HG02610 (cell line): ENCODE measurements at regions not wholly inside any gene's neighbourhood (a gene's known extent, or its start where the extent isn't known, plus 50 kb on each side); places are given as distances from the start of the nearest gene placed in this dataset.

ENCODE experiments used
- ATAC-seq: cut with Tn5 transposase; IDR thresholded peaks from one replicate; pipeline ENCODE4 v1.9.1; 2021; ENCODE audit warnings: mild to moderate bottlenecking, moderate library complexity; ENCODE audit not compliant: unreplicated experiment

GRCh38 chr16:59320657-59321056 is 586.5 kb upstream of the GOT2 start:
- no peak for ATAC-seq

DNA sequence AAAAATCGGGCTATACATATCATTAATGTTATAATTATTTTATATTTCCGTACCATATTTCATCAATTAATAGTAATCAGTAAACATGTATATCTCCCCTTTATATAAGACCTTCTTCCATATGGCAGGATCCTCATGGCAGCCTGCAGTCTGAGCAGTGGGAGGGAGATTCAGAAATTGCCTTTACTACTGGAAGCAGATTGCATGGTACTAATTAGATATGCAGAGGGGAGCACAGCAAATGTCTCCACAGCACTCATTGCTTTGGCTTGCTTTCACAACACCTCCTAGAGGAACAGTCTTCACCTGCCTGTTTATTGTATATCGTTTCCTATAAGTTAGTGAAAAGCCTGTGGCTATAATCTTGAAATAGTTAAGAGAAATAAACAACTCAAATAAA is 585.8 kb upstream of the GOT2 start:
- ATAC-seq, result no peak

DNA sequence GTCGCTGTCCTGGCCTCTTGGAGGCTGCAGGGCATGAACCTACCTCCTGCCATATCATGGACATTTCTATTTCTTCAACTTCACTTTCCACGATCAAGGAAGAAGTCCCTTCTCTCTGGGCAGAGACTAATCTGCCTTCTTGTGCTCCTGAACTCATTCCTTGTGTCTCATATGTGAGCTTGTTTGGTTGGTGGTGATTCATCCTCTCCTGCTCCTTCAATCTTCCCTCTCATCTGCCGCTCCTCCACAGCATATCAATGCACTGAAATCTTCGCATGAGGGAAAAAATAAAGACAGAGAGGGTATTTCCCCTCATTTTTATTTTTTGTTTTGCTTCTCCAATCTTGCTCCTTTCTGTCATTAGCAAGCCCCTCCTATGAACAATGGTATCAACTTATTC is 571.7 kb upstream of the GOT2 start:
- no peak for ATAC-seq

- ATAC-seq, result no peak
Observed at GRCh38 chr16:59296888-59297287, 562.8 kb upstream of the GOT2 start.

DNA sequence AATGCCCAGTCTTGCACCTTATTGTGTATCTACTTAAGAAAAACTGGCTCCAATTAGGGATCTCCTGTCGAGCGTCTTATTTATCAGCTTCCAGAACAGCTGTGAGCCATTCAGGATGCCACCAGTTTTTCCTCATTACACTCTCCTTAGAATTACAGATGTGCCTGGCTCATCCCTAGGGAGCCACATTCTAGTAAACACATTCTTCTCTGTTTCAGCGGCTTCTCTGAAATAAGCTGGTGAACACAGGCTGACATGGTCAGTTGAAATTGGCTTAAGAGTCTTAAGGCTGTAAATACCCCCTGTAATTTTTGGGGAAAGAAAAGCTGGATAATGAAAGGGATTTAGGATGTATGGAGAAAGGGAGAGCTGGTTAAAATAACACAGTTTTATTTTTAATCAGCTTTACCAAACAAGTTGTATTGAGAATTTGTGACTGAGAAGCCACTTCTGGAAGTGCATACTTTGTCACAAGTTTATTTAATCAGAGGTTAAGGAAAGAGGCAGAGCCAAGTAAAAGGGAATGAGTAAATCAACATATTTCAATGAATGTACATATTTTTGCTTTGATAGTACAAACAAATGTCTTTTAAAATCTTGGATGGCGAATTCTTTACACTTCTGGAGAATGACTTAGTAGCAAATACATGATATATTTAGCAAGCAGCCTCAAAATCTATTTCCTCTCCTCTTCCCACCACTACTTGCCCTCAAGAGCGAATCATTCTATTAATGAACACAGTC is 562.0 kb upstream of the GOT2 start:
- ATAC-seq, result no peak

DNA sequence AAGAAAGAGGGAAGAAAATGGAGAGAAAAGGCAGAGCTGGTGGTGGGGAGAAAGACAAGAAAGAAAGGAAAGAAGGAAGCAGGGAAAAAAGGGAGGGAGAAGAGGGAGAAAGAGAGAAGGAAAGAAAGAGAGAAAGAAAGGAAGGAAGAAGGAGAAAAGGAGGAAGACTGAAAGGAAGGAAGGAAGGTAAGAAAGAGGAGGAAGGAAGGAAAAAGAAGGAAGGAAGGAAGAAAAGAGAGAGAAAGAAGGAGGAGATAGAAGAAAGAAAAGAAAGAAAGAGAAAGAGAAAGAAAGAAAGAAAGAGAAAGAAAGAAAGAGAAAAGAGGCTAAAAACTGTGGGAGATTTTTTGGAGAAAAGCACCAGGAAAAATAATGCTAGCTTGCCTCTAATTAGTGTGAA is 561.4 kb upstream of the GOT2 start:
- ATAC-seq, result no peak

GRCh38 chr16:59290718-59291117 is 556.6 kb upstream of the GOT2 start:
- ATAC-seq, result no peak

GRCh38 chr16:59289151-59289550 is 555.0 kb upstream of the GOT2 start:
- ATAC-seq, result no peak

- no peak for ATAC-seq
Observed at GRCh38 chr16:59274141-59274540, 540.0 kb upstream of the GOT2 start.

GRCh38 chr16:59263955-59264354 is 529.8 kb upstream of the GOT2 start:
- ATAC-seq, result no peak

GRCh38 chr16:59260892-59261291 is 526.8 kb upstream of the GOT2 start:
- ATAC-seq, result no peak

GRCh38 chr16:59259950-59260319 is 525.8 kb upstream of the GOT2 start:
- no peak for ATAC-seq

- ATAC-seq, result peak; percentile 47
Observed at GRCh38 chr16:59259074-59259949, 525.2 kb upstream of the GOT2 start.

DNA sequence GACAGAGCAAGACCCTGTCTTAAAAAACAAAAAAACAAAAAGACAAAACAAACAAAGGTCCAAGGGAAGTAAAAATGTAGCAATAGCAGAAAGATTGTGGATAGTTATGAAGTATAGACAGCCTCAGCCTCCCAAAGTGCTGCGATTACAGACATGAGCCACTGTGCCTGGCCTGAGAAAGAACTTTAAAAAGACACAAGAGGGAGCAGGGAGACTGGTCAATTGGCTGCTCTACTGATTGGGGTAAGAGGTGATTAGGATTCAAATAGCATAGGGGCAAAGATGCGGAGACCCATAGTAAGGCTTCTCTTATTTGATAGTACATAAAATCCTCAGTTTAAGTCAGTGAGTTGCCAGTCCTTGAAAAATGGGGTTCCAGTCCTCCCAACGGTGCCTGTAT is 518.2 kb upstream of the GOT2 start:
- no peak for ATAC-seq

DNA sequence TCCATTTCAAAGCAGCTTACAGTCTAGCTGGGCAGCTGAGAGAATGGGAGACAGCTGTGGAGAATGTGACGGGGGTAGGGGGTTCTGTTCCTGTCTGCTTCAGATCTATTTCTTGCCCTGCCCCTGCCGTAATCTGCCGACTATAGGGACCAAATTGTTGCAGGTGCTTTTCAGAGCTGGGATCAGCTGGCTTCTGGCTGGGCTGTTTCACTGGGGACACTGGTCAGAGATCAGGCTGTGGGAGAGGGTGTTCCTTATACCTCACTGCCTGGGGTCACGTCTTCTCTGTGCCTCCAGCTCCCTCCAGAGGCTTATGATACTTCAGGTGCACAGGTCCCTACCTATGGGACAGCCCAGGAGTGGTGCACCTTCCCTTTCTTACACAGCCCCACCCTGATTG is 514.9 kb upstream of the GOT2 start:
- ATAC-seq, result no peak

- ATAC-seq, result no peak
Observed at GRCh38 chr16:59242556-59242955, 508.4 kb upstream of the GOT2 start.

GRCh38 chr16:59238246-59238645 is 504.1 kb upstream of the GOT2 start:
- ATAC-seq, result no peak

GRCh38 chr16:59236804-59237458 is 502.8 kb upstream of the GOT2 start:
- ATAC-seq, result no peak

GRCh38 chr16:59224401-59224800 is 490.3 kb upstream of the GOT2 start:
- ATAC-seq, result no peak

GRCh38 chr16:59220011-59220410 is 485.9 kb upstream of the GOT2 start:
- ATAC-seq, result no peak

- no peak for ATAC-seq
Observed at GRCh38 chr16:59216291-59216690, 482.2 kb upstream of the GOT2 start.

GRCh38 chr16:59214455-59214854 is 480.3 kb upstream of the GOT2 start:
- no peak for ATAC-seq
